A673 (cell line): ENCODE measurements at regions not wholly inside any gene's neighbourhood (a gene's known extent, or its start where the extent isn't known, plus 50 kb on each side); places are given as distances from the start of the nearest gene placed in this dataset.

Source experiments
- BruUV-seq: library from RNA; stranded (reverse); fragments of 400-500 nt; replicated peaks from 2 replicates; lab custom pipeline; 2021; lab: Mats Ljungman, UMichigan
- CTCF ChIA-PET: fragments of 300-600 bp; sonication (Branson Sonifier 250); formaldehyde crosslinking; loops from one replicate; lab custom pipeline; 2022; ENCODE audit warnings: antibody characterized with exemption; lab: Charles Lee
- POLR2A ChIA-PET: fragments of 300-600 bp; sonication (Branson Sonifier 250); formaldehyde crosslinking; loops from one replicate; lab custom pipeline; 2022; ENCODE audit warnings: antibody characterized with exemption; ENCODE audit not compliant: low non-redundant PET; lab: Charles Lee
- DNase-seq: peaks from one replicate; pipeline ENCODE4 v3.0.0-alpha.2; 2015; ENCODE audit warnings: low spot score
- H3K27ac ChIP-seq: fragments of 200-600 bp; sonication (generic); 2 replicates; pipeline ENCODE4 v1.5.1; 2016; ENCODE audit warnings: mixed run types, low read depth, mild to moderate bottlenecking, mixed read lengths, antibody characterized with exemption, low read length; ENCODE audit not compliant: poor library complexity, severe bottlenecking
- H3K27me3 ChIP-seq: fragments of 200-600 bp; sonication (generic); replicated peaks from 2 replicates; pipeline ENCODE4 v1.6.1; 2017; ENCODE audit warnings: mixed run types, low read depth, mild to moderate bottlenecking, mixed read lengths, antibody characterized with exemption, low read length; ENCODE audit not compliant: insufficient read depth, poor library complexity
- H3K36me3 ChIP-seq: fragments of 200-600 bp; sonication (generic); 2 replicates; pipeline ENCODE4 v1.6.1; 2016; ENCODE audit warnings: mixed run types, mild to moderate bottlenecking, mixed read lengths, antibody characterized with exemption, low read length; ENCODE audit not compliant: insufficient read depth, poor library complexity, severe bottlenecking
- H3K4me1 ChIP-seq: fragments of 200-600 bp; sonication (generic); 2 replicates; pipeline ENCODE4 v1.6.1; 2017; ENCODE audit warnings: mixed run types, mild to moderate bottlenecking, mixed read lengths, antibody characterized with exemption, low read length; ENCODE audit not compliant: insufficient read depth, poor library complexity, severe bottlenecking
- H3K4me3 ChIP-seq: fragments of 200-600 bp; sonication (generic); 2 replicates; pipeline ENCODE4 v1.5.1; 2016; ENCODE audit warnings: low read depth, mixed run types, mild to moderate bottlenecking, mixed read lengths, low read length; ENCODE audit not compliant: poor library complexity, severe bottlenecking
- H3K9me3 ChIP-seq: fragments of 200-600 bp; sonication (generic); 2 replicates; pipeline ENCODE4 v1.6.1; 2016; ENCODE audit warnings: mixed run types, low read depth, mild to moderate bottlenecking, mixed read lengths, antibody characterized with exemption, low read length; ENCODE audit not compliant: poor library complexity, severe bottlenecking
- EZH2 ChIP-seq: fragments of 200-600 bp; sonication (generic); IDR thresholded peaks from 2 replicates; pipeline ENCODE4 v1.6.1; 2017; ENCODE audit warnings: borderline replicate concordance, low read depth, mild to moderate bottlenecking, mixed read lengths, antibody characterized with exemption, low read length; ENCODE audit not compliant: poor library complexity, severe bottlenecking
- intact Hi-C: fragments of 100-400 bp; cut with micrococcal nuclease; formaldehyde crosslinking; loops from one replicate; pipeline ENCODE4 v1.10.0; 2022; ENCODE audit not compliant: unreplicated experiment
- TF ChIP-seq, protein P1 (sequence below): fragments of 300-800, 200-600 bp; sonication (generic); conservative IDR thresholded peaks from 2 replicates; pipeline ENCODE4 v1.5.1; 2017; ENCODE audit warnings: low read depth, mild to moderate bottlenecking, antibody characterized with exemption, low read length, moderate library complexity, mixed read lengths

DNA sequence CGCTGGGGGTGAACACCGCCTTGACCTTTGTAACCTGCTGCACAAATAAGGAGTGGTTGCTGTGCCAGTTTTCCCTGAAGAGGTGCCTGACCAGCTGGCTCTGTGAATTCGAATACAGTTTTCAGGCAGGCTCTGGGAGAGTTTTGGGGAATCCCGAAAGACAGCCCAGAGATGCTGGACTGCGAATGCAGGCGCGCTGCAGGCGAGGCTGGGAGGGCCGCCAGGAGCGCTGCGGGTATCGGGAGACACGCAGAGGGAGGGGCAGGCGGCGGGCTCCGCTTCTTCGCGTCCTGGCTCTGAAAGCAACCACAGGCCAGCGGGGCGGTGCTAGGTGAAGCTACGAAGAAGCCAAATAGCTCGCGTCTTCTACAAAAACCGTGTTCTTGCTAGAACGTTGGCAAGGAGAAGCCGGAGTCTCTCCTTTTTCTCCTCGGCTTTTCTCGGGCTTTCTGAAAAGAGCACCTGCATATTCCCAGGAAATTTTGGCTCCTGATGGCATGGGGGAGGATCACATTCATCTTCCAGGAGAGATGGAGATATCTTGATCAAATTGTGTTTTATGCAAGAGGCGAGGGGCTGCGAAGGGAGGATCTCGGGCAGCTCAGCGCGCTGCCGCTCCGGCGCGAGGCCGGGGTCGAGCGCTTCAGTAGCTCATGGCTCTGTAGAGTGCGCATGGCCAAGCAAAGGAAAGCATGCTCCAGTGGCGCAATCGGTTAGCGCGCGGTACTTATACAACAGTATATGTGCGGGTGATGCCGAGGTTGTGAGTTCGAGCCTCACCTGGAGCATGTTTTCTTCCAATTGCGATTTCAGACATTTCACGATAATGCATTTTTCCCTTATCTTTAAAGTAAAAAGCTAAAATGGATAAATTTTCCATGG lies 158.1 kb upstream of the ZNF184 start:
- no peaks in the 10 kb centered on the region for H3K36me3 ChIP-seq
- intact Hi-C loops = no loop called here
- peak overlapping the region; percentile 50 for H3K4me3 ChIP-seq
- peaks cover 7% of the 10 kb centered on the region for H3K4me1 ChIP-seq
- peak; percentile 87 for DNase-seq
- H3K27ac ChIP-seq = no peak overlapping the region
- TF ChIP-seq EZH2 = no peak
- TF ChIP-seq, protein P1, sequence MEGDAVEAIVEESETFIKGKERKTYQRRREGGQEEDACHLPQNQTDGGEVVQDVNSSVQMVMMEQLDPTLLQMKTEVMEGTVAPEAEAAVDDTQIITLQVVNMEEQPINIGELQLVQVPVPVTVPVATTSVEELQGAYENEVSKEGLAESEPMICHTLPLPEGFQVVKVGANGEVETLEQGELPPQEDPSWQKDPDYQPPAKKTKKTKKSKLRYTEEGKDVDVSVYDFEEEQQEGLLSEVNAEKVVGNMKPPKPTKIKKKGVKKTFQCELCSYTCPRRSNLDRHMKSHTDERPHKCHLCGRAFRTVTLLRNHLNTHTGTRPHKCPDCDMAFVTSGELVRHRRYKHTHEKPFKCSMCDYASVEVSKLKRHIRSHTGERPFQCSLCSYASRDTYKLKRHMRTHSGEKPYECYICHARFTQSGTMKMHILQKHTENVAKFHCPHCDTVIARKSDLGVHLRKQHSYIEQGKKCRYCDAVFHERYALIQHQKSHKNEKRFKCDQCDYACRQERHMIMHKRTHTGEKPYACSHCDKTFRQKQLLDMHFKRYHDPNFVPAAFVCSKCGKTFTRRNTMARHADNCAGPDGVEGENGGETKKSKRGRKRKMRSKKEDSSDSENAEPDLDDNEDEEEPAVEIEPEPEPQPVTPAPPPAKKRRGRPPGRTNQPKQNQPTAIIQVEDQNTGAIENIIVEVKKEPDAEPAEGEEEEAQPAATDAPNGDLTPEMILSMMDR = 0 out of 2 replicates have a peak, but pooled peaks have one; percentile 33
- CTCF ChIA-PET = interaction anchor here (0.5 to 1.1 kb wide), 2 partner anchors 13 to 87 kb away, joined by 3 read pairs; no protein-coding TSS in a partner anchor
- BruUV-seq = TSS peak; percentile 100
- no peaks in the 10 kb centered on the region for H3K9me3 ChIP-seq
- no peaks in the 10 kb centered on the region for H3K27me3 ChIP-seq
- POLR2A ChIA-PET = no interaction called here

- intact Hi-C loops = no loop called here
- TF ChIP-seq, protein P1 = no peak
- TF ChIP-seq EZH2 = no peak
- DNase-seq = no peak
- CTCF ChIA-PET = no interaction called here
- no peak overlapping the region for H3K4me3 ChIP-seq
- POLR2A ChIA-PET = interaction anchor here (0.6 kb wide), 1 partner anchor 97 kb away, joined by 6 read pairs; no protein-coding TSS in a partner anchor
- no peaks in the 10 kb centered on the region for H3K36me3 ChIP-seq
- no peaks in the 10 kb centered on the region for H3K9me3 ChIP-seq
- no peak overlapping the region for H3K27ac ChIP-seq
- no TSS peak for BruUV-seq
- H3K4me1 ChIP-seq = no peaks in the 10 kb centered on the region
- H3K27me3 ChIP-seq = no peaks in the 10 kb centered on the region
These were observed 151.9 kb upstream of the ZNF184 start for GRCh38 chr6:27624694-27625262.

DNA sequence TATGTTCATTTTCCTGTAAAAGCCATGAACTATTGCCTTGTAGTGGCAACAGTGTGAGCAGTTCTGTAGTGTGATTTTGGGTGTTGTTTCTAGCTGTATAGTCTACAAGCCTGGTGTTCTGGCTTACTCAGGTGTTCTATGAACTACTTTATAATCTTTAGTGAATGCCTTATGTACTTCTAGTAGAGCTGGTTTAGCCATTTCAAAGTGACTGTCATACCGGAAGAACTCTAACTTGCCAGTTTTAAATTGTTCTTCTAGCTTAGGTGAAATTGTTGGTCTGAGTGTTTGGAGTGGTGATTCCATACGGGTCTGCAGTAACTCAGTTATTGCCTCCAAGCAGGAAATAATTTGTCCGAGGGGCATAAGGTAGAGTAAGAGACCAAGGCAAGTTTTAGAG lies 150.2 kb upstream of the ZNF184 start:
- Histone ChIP-seq H3K27ac (no peak overlapping the region), H3K4me3 (no peak overlapping the region), H3K36me3 (no peaks in the 10 kb centered on the region), H3K4me1 (no peaks in the 10 kb centered on the region), H3K9me3 (no peaks in the 10 kb centered on the region), H3K27me3 (no peaks in the 10 kb centered on the region)
- TF ChIP-seq EZH2 = no peak
- no peak for DNase-seq
- ChIA-PET CTCF (no interaction called here), POLR2A (no interaction called here)
- intact Hi-C loops = no loop called here
- BruUV-seq = no TSS peak
